T-helper 2 cell treated with Interferon-gamma antibody and Interleukin-4, amounts not matched to agents 5 μg/mL and 100 μg/mL, for 36 hours (primary cell): ENCODE measurements at regions not wholly inside any gene's neighbourhood (a gene's known extent, or its start where the extent isn't known, plus 50 kb on each side); places are given as distances from the start of the nearest gene placed in this dataset.

Source experiments
- DNase-seq: peaks from one replicate; pipeline ENCODE4 v3.0.0; 2021; ENCODE audit warnings: low spot score
- H3K27ac Mint-ChIP-seq: one replicate; pipeline ENCODE4 v1.8.0; 2021; ENCODE audit warnings: mild to moderate bottlenecking, mixed read lengths
- H3K27me3 Mint-ChIP-seq: one replicate; pipeline ENCODE4 v1.8.0; 2021; ENCODE audit warnings: low read depth, mixed read lengths
- H3K36me3 Mint-ChIP-seq: one replicate; pipeline ENCODE4 v1.8.0; 2021; ENCODE audit warnings: low read depth, mixed read lengths
- H3K4me1 Mint-ChIP-seq: one replicate; pipeline ENCODE4 v1.8.0; 2021; ENCODE audit warnings: low read depth, mixed read lengths
- H3K4me3 Mint-ChIP-seq: one replicate; pipeline ENCODE4 v1.8.0; 2022; ENCODE audit warnings: mild to moderate bottlenecking, moderate library complexity, mixed read lengths
- H3K9me3 Mint-ChIP-seq: one replicate; pipeline ENCODE4 v1.8.0; 2021; ENCODE audit warnings: mixed read lengths

- H3K4me1 Mint-ChIP-seq, result peaks cover 6% of the 10 kb centered on the region
- H3K9me3 Mint-ChIP-seq, result peaks cover 17% of the 10 kb centered on the region
- H3K36me3 Mint-ChIP-seq, result no peaks in the 10 kb centered on the region
- H3K27ac Mint-ChIP-seq, result no peak overlapping the region
- H3K4me3 Mint-ChIP-seq, result no peak overlapping the region
- no peak for DNase-seq
- H3K27me3 Mint-ChIP-seq, result no peaks in the 10 kb centered on the region
Measured at GRCh38 chr12:92445253-92446082, 257.3 kb upstream of the PLEKHG7 start.

GRCh38 chr12:92444763-92445162, 258.0 kb upstream of the PLEKHG7 start:
- Mint-ChIP-seq H3K4me1 (peaks cover 6% of the 10 kb centered on the region), H3K4me3 (no peak overlapping the region), H3K27ac (no peak overlapping the region), H3K27me3 (no peaks in the 10 kb centered on the region), H3K9me3 (peaks cover 23% of the 10 kb centered on the region), H3K36me3 (no peaks in the 10 kb centered on the region)
- DNase-seq, result no peak

- H3K4me3 Mint-ChIP-seq, result no peak overlapping the region
- no peak overlapping the region for H3K27ac Mint-ChIP-seq
- no peaks in the 10 kb centered on the region for H3K36me3 Mint-ChIP-seq
Measured at GRCh38 chr12:92442782-92443181, 260.0 kb upstream of the PLEKHG7 start.

DNA sequence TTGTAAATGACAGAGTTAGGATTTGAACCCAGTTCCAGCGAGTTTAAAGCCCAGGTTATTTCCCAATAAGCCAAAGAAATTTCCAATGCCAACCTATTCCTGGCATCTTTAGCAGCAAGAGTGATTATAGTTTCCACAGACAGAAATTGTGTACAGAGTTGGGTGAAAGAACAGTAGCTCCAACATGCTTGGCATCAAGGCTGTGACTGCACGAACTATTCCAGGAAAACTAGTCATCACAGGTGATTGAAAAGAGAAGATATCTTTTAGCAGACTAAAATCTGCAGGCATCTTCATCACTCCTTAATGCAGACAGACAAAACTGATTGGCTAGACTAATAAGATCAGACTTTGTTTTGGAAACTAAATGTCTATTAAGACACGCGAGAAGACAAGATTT, 262.7 kb upstream of the PLEKHG7 start:
- no peaks in the 10 kb centered on the region for H3K4me1 Mint-ChIP-seq
- H3K4me3 Mint-ChIP-seq, result no peak overlapping the region
- no peak for DNase-seq
- H3K9me3 Mint-ChIP-seq, result peaks cover 26% of the 10 kb centered on the region
- no peaks in the 10 kb centered on the region for H3K27me3 Mint-ChIP-seq
- no peak overlapping the region for H3K27ac Mint-ChIP-seq
- peaks cover 1% of the 10 kb centered on the region for H3K36me3 Mint-ChIP-seq

More at GRCh38 chr12:92442782-92443181, 260.0 kb upstream of the PLEKHG7 start:
- no peaks in the 10 kb centered on the region for H3K27me3 Mint-ChIP-seq
- no peak for DNase-seq
- H3K9me3 Mint-ChIP-seq, result peaks cover 23% of the 10 kb centered on the region
- H3K4me1 Mint-ChIP-seq, result peaks cover 6% of the 10 kb centered on the region

DNA sequence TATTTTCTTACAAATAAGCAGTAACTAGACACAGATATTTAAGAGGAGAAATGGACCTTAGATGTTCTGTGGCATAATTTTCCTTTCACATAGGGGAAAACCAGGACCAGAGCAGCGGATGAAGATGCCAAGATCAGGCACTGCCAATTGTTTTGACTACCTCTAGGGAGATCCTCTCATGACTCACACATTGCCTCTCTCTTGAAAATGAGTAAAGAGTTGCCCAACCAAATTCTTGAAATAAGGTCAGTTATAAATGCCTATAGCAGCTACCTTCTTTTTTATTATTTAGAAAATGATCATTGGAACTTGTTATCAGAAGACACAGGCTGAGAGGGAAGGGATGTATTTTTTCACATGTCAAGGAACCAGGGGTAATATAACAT, 263.4 kb upstream of the PLEKHG7 start:
- Mint-ChIP-seq H3K36me3 (peaks cover 1% of the 10 kb centered on the region), H3K27me3 (no peaks in the 10 kb centered on the region), H3K4me1 (peaks cover 1% of the 10 kb centered on the region), H3K27ac (no peak overlapping the region), H3K9me3 (peaks cover 23% of the 10 kb centered on the region), H3K4me3 (no peak overlapping the region)
- DNase-seq, result no peak

- Mint-ChIP-seq H3K4me1 (peaks cover 1% of the 10 kb centered on the region), H3K27me3 (no peaks in the 10 kb centered on the region), H3K4me3 (no peak overlapping the region), H3K36me3 (peaks cover 1% of the 10 kb centered on the region), H3K27ac (no peak overlapping the region), H3K9me3 (peaks cover 23% of the 10 kb centered on the region)
- DNase-seq, result no peak
Measured at GRCh38 chr12:92438641-92439419, 264.0 kb upstream of the PLEKHG7 start.

DNA sequence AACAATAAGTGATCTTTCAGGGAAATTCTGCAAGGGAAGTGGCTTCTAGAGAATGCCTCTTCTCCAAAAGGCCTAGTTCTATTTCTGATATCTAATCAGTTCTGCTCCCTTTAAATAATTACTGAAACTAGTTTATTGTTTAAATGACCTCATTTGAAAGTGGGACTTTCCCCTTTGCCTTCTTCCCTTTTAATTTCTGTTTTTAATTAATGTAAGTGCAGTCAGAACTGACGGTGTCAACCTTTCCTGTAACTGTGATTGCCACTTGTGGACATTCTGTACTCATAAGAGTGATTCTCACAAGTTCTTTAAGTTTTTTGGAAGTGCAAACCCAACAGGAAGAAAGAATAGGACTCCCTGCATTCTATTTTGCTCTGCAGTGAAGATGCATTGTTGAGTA, 265.3 kb upstream of the PLEKHG7 start:
- peaks cover 4% of the 10 kb centered on the region for H3K4me1 Mint-ChIP-seq
- no peak overlapping the region for H3K4me3 Mint-ChIP-seq
- H3K9me3 Mint-ChIP-seq, result peaks cover 19% of the 10 kb centered on the region
- no peaks in the 10 kb centered on the region for H3K27me3 Mint-ChIP-seq
- DNase-seq, result no peak
- H3K27ac Mint-ChIP-seq, result no peak overlapping the region
- H3K36me3 Mint-ChIP-seq, result peaks cover 1% of the 10 kb centered on the region

DNA sequence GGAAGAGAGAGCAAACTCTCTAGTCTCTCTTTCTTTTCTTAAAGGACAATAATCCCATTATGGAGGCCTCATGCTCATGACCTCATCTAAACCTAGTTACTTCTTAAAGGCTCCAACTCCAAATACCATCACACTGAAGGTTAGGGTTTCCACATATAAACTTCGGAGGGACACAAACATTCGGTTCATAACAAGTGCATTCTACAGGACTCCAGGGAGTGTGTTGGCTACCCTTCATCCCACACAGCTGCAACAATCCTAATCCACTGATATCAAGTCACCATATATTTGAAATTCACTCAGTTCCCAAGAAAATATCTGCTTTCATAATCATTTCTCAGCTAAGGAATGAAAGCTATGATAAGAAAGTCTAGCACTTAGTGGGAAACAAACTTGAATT, 265.9 kb upstream of the PLEKHG7 start:
- Mint-ChIP-seq H3K27me3 (no peaks in the 10 kb centered on the region), H3K9me3 (peaks cover 19% of the 10 kb centered on the region), H3K4me1 (peaks cover 5% of the 10 kb centered on the region), H3K36me3 (peaks cover 1% of the 10 kb centered on the region), H3K4me3 (no peak overlapping the region), H3K27ac (no peak overlapping the region)
- no peak for DNase-seq

GRCh38 chr12:92434607-92435025, 268.2 kb upstream of the PLEKHG7 start:
- H3K4me1 Mint-ChIP-seq, result peaks cover 14% of the 10 kb centered on the region
- peaks cover 1% of the 10 kb centered on the region for H3K36me3 Mint-ChIP-seq
- no peak overlapping the region for H3K27ac Mint-ChIP-seq
- H3K9me3 Mint-ChIP-seq, result peaks cover 9% of the 10 kb centered on the region
- DNase-seq, result no peak
- H3K27me3 Mint-ChIP-seq, result no peaks in the 10 kb centered on the region
- no peak overlapping the region for H3K4me3 Mint-ChIP-seq

GRCh38 chr12:92432724-92433441, 269.9 kb upstream of the PLEKHG7 start:
- Mint-ChIP-seq H3K27ac (no peak overlapping the region), H3K4me1 (peaks cover 14% of the 10 kb centered on the region), H3K9me3 (peaks cover 9% of the 10 kb centered on the region), H3K4me3 (no peak overlapping the region), H3K36me3 (peaks cover 1% of the 10 kb centered on the region), H3K27me3 (no peaks in the 10 kb centered on the region)
- no peak for DNase-seq

GRCh38 chr12:92431146-92431545, 271.6 kb upstream of the PLEKHG7 start:
- DNase-seq, result no peak
- no peak overlapping the region for H3K27ac Mint-ChIP-seq
- peaks cover under 1% of the 10 kb centered on the region for H3K36me3 Mint-ChIP-seq
- no peak overlapping the region for H3K4me3 Mint-ChIP-seq
- H3K4me1 Mint-ChIP-seq, result peaks cover 14% of the 10 kb centered on the region
- no peaks in the 10 kb centered on the region for H3K27me3 Mint-ChIP-seq
- H3K9me3 Mint-ChIP-seq, result peaks cover 9% of the 10 kb centered on the region

DNA sequence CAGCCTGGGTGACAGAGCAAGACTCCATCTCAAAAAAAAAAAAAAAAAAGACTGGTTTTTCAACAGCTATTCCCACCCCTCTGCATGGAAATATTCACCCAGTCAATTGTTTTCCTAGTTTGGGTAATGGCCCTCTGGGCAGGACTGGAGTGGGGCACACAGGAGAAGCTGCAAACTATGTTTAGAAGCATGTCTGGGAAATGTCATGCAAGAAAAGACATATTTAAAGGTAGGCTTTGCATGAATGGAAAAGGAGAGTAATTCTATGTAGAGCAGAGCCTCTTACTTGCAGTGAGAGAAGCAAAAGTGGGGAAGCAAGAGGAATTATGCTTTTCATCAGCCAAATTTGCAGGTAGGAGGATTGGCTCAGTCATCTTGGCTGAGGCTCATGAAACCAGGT, 276.5 kb upstream of the PLEKHG7 start:
- no peak overlapping the region for H3K4me3 Mint-ChIP-seq
- H3K36me3 Mint-ChIP-seq, result no peaks in the 10 kb centered on the region
- H3K9me3 Mint-ChIP-seq, result no peaks in the 10 kb centered on the region
- no peaks in the 10 kb centered on the region for H3K27me3 Mint-ChIP-seq
- DNase-seq, result no peak
- H3K4me1 Mint-ChIP-seq, result peaks cover 5% of the 10 kb centered on the region
- no peak overlapping the region for H3K27ac Mint-ChIP-seq

DNA sequence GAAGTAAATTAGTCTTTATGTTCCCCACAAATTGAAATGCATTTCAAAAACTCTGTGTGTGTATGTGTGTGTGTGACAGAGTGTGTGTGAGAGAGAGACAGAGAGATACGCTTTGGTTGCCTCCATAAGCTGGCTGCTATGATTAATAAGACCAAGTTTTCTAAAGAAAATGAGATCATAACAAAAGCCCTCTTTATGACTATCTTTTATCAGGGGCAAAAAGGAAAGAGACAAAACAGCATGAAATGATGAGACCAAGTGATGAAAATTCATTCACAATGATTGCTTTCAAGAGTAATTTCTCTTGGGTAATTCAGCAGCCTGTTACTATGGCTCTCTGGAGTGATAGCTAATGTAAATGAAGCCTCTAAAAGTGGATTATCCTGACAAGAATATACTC, 277.6 kb upstream of the PLEKHG7 start:
- Mint-ChIP-seq H3K4me3 (no peak overlapping the region), H3K9me3 (no peaks in the 10 kb centered on the region)

GRCh38 chr12:92424338-92424737, 278.5 kb upstream of the PLEKHG7 start:
- H3K4me1 Mint-ChIP-seq, result peaks cover 5% of the 10 kb centered on the region

More for the DNA sequence above, 277.6 kb upstream of the PLEKHG7 start:
- no peak for DNase-seq
- Mint-ChIP-seq H3K4me1 (peaks cover 5% of the 10 kb centered on the region), H3K36me3 (no peaks in the 10 kb centered on the region), H3K27me3 (no peaks in the 10 kb centered on the region), H3K27ac (no peak overlapping the region)

More at GRCh38 chr12:92424338-92424737, 278.5 kb upstream of the PLEKHG7 start:
- H3K27ac Mint-ChIP-seq, result no peak overlapping the region
- no peaks in the 10 kb centered on the region for H3K36me3 Mint-ChIP-seq
- no peaks in the 10 kb centered on the region for H3K9me3 Mint-ChIP-seq
- H3K4me3 Mint-ChIP-seq, result no peak overlapping the region
- no peaks in the 10 kb centered on the region for H3K27me3 Mint-ChIP-seq
- no peak for DNase-seq
